Keratinocyte (primary cell): ENCODE measurements at regions not wholly inside any gene's neighbourhood (a gene's known extent, or its start where the extent isn't known, plus 50 kb on each side); places are given as distances from the start of the nearest gene placed in this dataset.

Experiments used
- DNase-seq: peaks from one replicate; pipeline ENCODE4 v3.0.0-alpha.2; 2011; ENCODE audit warnings: low read depth, missing footprints, low spot score
- FAIRE-seq: peaks from 2 replicates; lab custom pipeline; 2011; peaks lifted over from hg19 to GRCh38; lab: Jason Lieb, UNC
- H2AFZ ChIP-seq: 2 replicates; pipeline ENCODE4 v1.6.0; 2012; ENCODE audit warnings: low read length, control low read depth, inconsistent platforms; ENCODE audit not compliant: control insufficient read depth
- H3K27ac ChIP-seq: 2 replicates; pipeline ENCODE4 v1.5.1; 2011; ENCODE audit warnings: low read length; ENCODE audit not compliant: control insufficient read depth, insufficient read depth
- H3K27me3 ChIP-seq: 3 replicates; pipeline ENCODE4 v1.6.0; 2011; ENCODE audit warnings: low read length; ENCODE audit not compliant: control insufficient read depth, insufficient read depth; ENCODE audit errors: extremely low read depth
- H3K36me3 ChIP-seq, 2 experiments: 2 replicates in 1 of 2; 3 replicates in 1 of 2; pipeline ENCODE4 v1.5.1; 2011; ENCODE audit warnings: low read length in 2 of 2, mild to moderate bottlenecking in 1 of 2; ENCODE audit not compliant: control insufficient read depth in 2 of 2, insufficient read depth in 2 of 2; ENCODE audit errors: extremely low read depth in 1 of 2
- H3K4me1 ChIP-seq: 3 replicates; pipeline ENCODE4 v1.5.1; 2011; ENCODE audit warnings: low read length; ENCODE audit not compliant: control insufficient read depth, insufficient read depth; ENCODE audit errors: extremely low read depth
- H3K4me2 ChIP-seq: 3 replicates; pipeline ENCODE4 v1.6.0; 2011; ENCODE audit warnings: low read depth, low read length; ENCODE audit not compliant: control insufficient read depth, insufficient read depth; ENCODE audit errors: extremely low read depth
- H3K4me3 ChIP-seq, 3 experiments: fragments of 200-600 bp in 1 of 3; sonication (generic) in 1 of 3; 2 replicates in 2 of 3; 3 replicates in 1 of 3; pipeline ENCODE4 v1.5.1; 2011 to 2016; ENCODE audit warnings: low read length in 3 of 3, mild to moderate bottlenecking in 3 of 3, control low read depth in 2 of 3, inconsistent platforms in 1 of 3, low read depth in 1 of 3, mixed read lengths in 1 of 3, mixed run types in 1 of 3, moderate library complexity in 1 of 3; ENCODE audit not compliant: control insufficient read depth in 2 of 3, insufficient read depth in 2 of 3; ENCODE audit errors: extremely low read depth in 1 of 3
- H3K79me2 ChIP-seq: 2 replicates; pipeline ENCODE4 v1.6.0; 2012; ENCODE audit warnings: low read length; ENCODE audit not compliant: control insufficient read depth, insufficient read depth
- H3K9ac ChIP-seq: 3 replicates; pipeline ENCODE4 v1.6.0; 2011; ENCODE audit warnings: low read length; ENCODE audit not compliant: control insufficient read depth, insufficient read depth; ENCODE audit errors: extremely low read depth
- H3K9me1 ChIP-seq: 3 replicates; pipeline ENCODE4 v1.6.0; 2011; ENCODE audit warnings: low read length; ENCODE audit not compliant: control insufficient read depth, insufficient read depth; ENCODE audit errors: extremely low read depth
- H3K9me3 ChIP-seq: 2 replicates; pipeline ENCODE4 v1.5.1; 2012; ENCODE audit warnings: low read depth, low read length; ENCODE audit not compliant: control insufficient read depth
- H4K20me1 ChIP-seq: 3 replicates; pipeline ENCODE4 v1.6.0; 2011; ENCODE audit warnings: low read length; ENCODE audit not compliant: control insufficient read depth, insufficient read depth; ENCODE audit errors: extremely low read depth
- EZH2 ChIP-seq: IDR thresholded peaks from one replicate; pipeline ENCODE4 v1.6.1; 2012; ENCODE audit warnings: inconsistent platforms, mild to moderate bottlenecking, low read length, moderate library complexity
- dilution Hi-C: fragments of 300-500 bp; cut with MboI; formaldehyde crosslinking; loops from one replicate; pipeline ENCODE4 v1.7.0; 2020; ENCODE audit warnings: low sequenced_read_pairs; ENCODE audit not compliant: extremely low pct_ligation_motif_present
- TF ChIP-seq, protein P1 (sequence below), 3 experiments: IDR thresholded peaks in 1 of 3; conservative IDR thresholded peaks in 1 of 3; optimal IDR thresholded peaks in 1 of 3; 2 replicates in 2 of 3; 3 replicates in 1 of 3; pipeline versions ENCODE3 to v1.5.1; 2011; ENCODE audit warnings: low read length in 3 of 3, mild to moderate bottlenecking in 3 of 3, moderate library complexity in 2 of 3, control low read depth in 1 of 3, inconsistent platforms in 1 of 3; ENCODE audit not compliant: insufficient read depth in 2 of 3; ENCODE audit errors: extremely low read depth in 1 of 3

DNA sequence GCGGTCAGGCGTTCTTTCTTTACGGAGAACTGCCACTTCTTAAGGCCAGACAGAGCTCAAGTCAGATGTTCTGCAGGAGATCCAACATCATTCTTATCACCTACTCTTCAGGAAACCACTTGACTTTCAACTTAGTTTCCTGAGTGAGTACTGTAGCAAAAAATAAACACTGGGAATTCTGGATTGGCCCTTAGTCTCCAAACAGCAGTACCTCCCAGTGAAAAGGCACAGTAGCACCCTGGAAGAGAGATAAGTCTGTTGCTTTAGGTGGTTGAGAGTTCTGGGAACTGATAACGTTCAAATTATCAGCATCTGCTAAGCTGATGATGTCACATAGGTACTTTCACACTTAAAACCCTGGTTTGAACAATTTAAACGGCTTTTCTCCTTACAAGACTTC lies 971.8 kb upstream of the TENM4 start:
- Histone ChIP-seq H3K36me3 (no peaks in the 10 kb centered on the region), H2AFZ (no peak overlapping the region), H4K20me1 (no peaks in the 10 kb centered on the region), H3K79me2 (no peaks in the 10 kb centered on the region), H3K9me3 (no peaks in the 10 kb centered on the region), H3K27me3 (no peaks in the 10 kb centered on the region), H3K9ac (no peak overlapping the region), H3K27ac (no peak overlapping the region), H3K9me1 (no peaks in the 10 kb centered on the region), H3K4me2 (no peak overlapping the region), H3K4me1 (no peaks in the 10 kb centered on the region), H3K4me3 (no peak overlapping the region)
- TF ChIP-seq, protein P1, sequence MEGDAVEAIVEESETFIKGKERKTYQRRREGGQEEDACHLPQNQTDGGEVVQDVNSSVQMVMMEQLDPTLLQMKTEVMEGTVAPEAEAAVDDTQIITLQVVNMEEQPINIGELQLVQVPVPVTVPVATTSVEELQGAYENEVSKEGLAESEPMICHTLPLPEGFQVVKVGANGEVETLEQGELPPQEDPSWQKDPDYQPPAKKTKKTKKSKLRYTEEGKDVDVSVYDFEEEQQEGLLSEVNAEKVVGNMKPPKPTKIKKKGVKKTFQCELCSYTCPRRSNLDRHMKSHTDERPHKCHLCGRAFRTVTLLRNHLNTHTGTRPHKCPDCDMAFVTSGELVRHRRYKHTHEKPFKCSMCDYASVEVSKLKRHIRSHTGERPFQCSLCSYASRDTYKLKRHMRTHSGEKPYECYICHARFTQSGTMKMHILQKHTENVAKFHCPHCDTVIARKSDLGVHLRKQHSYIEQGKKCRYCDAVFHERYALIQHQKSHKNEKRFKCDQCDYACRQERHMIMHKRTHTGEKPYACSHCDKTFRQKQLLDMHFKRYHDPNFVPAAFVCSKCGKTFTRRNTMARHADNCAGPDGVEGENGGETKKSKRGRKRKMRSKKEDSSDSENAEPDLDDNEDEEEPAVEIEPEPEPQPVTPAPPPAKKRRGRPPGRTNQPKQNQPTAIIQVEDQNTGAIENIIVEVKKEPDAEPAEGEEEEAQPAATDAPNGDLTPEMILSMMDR (optimal IDR thresholded peaks at IDR 0.05 in 1 of 3, IDR thresholded peaks at IDR 0.05 in 1 of 3, conservative IDR thresholded peaks at IDR 0.05 in 1 of 3; ENCODE audit: extremely low read depth in 1 of 3, insufficient read depth in 2 of 3, low read length in 3 of 3) = no peak
- TF ChIP-seq EZH2 = no peak
- dilution Hi-C loops = no loop called here
- FAIRE-seq (no peak), DNase-seq (no peak)

GRCh38 chr11:80393210-80393609 lies 952.4 kb upstream of the TENM4 start:
- H3K27ac ChIP-seq = no peak overlapping the region
- no peak for FAIRE-seq
- H3K9me3 ChIP-seq = no peaks in the 10 kb centered on the region
- TF ChIP-seq, protein P1 (optimal IDR thresholded peaks at IDR 0.05 in 1 of 3, IDR thresholded peaks at IDR 0.05 in 1 of 3, conservative IDR thresholded peaks at IDR 0.05 in 1 of 3; ENCODE audit: extremely low read depth in 1 of 3, insufficient read depth in 2 of 3, low read length in 3 of 3) = no peak
- TF ChIP-seq EZH2 = no peak
- dilution Hi-C loops = no loop called here
- no peak overlapping the region for H3K4me2 ChIP-seq
- H3K4me1 ChIP-seq = no peaks in the 10 kb centered on the region
- no peaks in the 10 kb centered on the region for H3K79me2 ChIP-seq
- H3K4me3 ChIP-seq = no peak overlapping the region
- no peaks in the 10 kb centered on the region for H3K27me3 ChIP-seq
- H3K36me3 ChIP-seq = no peaks in the 10 kb centered on the region
- H2AFZ ChIP-seq = no peak overlapping the region
- no peaks in the 10 kb centered on the region for H3K9me1 ChIP-seq
- H4K20me1 ChIP-seq = no peaks in the 10 kb centered on the region
- DNase-seq = no peak
- H3K9ac ChIP-seq = no peak overlapping the region
